ENCODE measurements at regions not wholly inside any gene's neighbourhood (a gene's known extent, or its start where the extent isn't known, plus 50 kb on each side); places are given as distances from the start of the nearest gene placed in this dataset.

GRCh38 chr11:82003024-82003423 lies 730.6 kb downstream of the FAM181B start:
- Histone ChIP-seq H3K27me3 (no peaks in the 10 kb centered on the region), H3K4me3 (no peak overlapping the region), H3K27ac (no peak overlapping the region), H3K9me3 (no peaks in the 10 kb centered on the region), H3K36me3 (no peaks in the 10 kb centered on the region), H3K4me1 (no peaks in the 10 kb centered on the region)
- TF ChIP-seq CTCF (IDR thresholded peaks at IDR 0.05 in 4 of 5, conservative IDR thresholded peaks at IDR 0.05 in 1 of 5) (no peak), POLR2A (IDR thresholded peaks at IDR 0.05) (no peak)
- in situ Hi-C loops (cut with MboI; ENCODE audit: low sequenced_read_pairs in 4 of 4) (no loop called here), intact Hi-C loops (cut with DNase I; ENCODE audit: low total_unique reads) (no loop called here)
- DNase-seq (no peak), ATAC-seq (no peak)

GRCh38 chr11:81995889-81996288 lies 737.8 kb downstream of the FAM181B start:
- in situ Hi-C loops (cut with MboI; ENCODE audit: low sequenced_read_pairs in 4 of 4) = no loop called here
- H3K27me3 ChIP-seq = no peaks in the 10 kb centered on the region
- intact Hi-C loops (cut with DNase I; ENCODE audit: low total_unique reads) = no loop called here
- no peaks in the 10 kb centered on the region for H3K4me1 ChIP-seq
- no peak overlapping the region for H3K4me3 ChIP-seq
- no peaks in the 10 kb centered on the region for H3K36me3 ChIP-seq
- no peak overlapping the region for H3K27ac ChIP-seq
- TF ChIP-seq POLR2A (IDR thresholded peaks at IDR 0.05) (no peak), CTCF (IDR thresholded peaks at IDR 0.05 in 4 of 5, conservative IDR thresholded peaks at IDR 0.05 in 1 of 5) (no peak)
- no peaks in the 10 kb centered on the region for H3K9me3 ChIP-seq
- ATAC-seq (no peak), DNase-seq (no peak)

- ATAC-seq (no peak), DNase-seq (no peak)
- no peak overlapping the region for H3K27ac ChIP-seq
- intact Hi-C loops (cut with DNase I; ENCODE audit: low total_unique reads) = no loop called here
- no peaks in the 10 kb centered on the region for H3K27me3 ChIP-seq
- no peaks in the 10 kb centered on the region for H3K4me1 ChIP-seq
- H3K36me3 ChIP-seq = no peaks in the 10 kb centered on the region
- H3K4me3 ChIP-seq = no peak overlapping the region
- in situ Hi-C loops (cut with MboI; ENCODE audit: low sequenced_read_pairs in 4 of 4) = no loop called here
- H3K9me3 ChIP-seq = no peaks in the 10 kb centered on the region
- TF ChIP-seq CTCF (IDR thresholded peaks at IDR 0.05 in 4 of 5, conservative IDR thresholded peaks at IDR 0.05 in 1 of 5) (no peak), POLR2A (IDR thresholded peaks at IDR 0.05) (no peak)
These were observed 739.9 kb downstream of the FAM181B start for GRCh38 chr11:81993755-81994154.

GRCh38 chr11:81990659-81991443 lies 742.8 kb downstream of the FAM181B start:
- intact Hi-C loops (cut with DNase I; ENCODE audit: low total_unique reads) = no loop called here
- Histone ChIP-seq H3K27me3 (no peaks in the 10 kb centered on the region), H3K36me3 (no peaks in the 10 kb centered on the region), H3K4me1 (no peaks in the 10 kb centered on the region), H3K9me3 (no peaks in the 10 kb centered on the region), H3K4me3 (no peak overlapping the region), H3K27ac (no peak overlapping the region)
- ATAC-seq (no peak), DNase-seq (no peak)
- no peak for TF ChIP-seq POLR2A (IDR thresholded peaks at IDR 0.05)
- no peak for TF ChIP-seq CTCF (IDR thresholded peaks at IDR 0.05 in 4 of 5, conservative IDR thresholded peaks at IDR 0.05 in 1 of 5)
- in situ Hi-C loops (cut with MboI; ENCODE audit: low sequenced_read_pairs in 4 of 4) = no loop called here

GRCh38 chr11:81989093-81989492 lies 744.6 kb downstream of the FAM181B start:
- in situ Hi-C loops (cut with MboI; ENCODE audit: low sequenced_read_pairs in 4 of 4) = no loop called here
- Histone ChIP-seq H3K27me3 (no peaks in the 10 kb centered on the region), H3K9me3 (no peaks in the 10 kb centered on the region), H3K4me1 (no peaks in the 10 kb centered on the region), H3K27ac (no peak overlapping the region), H3K36me3 (no peaks in the 10 kb centered on the region), H3K4me3 (no peak overlapping the region)
- no peak for DNase-seq
- TF ChIP-seq POLR2A (IDR thresholded peaks at IDR 0.05) (no peak), CTCF (IDR thresholded peaks at IDR 0.05 in 4 of 5, conservative IDR thresholded peaks at IDR 0.05 in 1 of 5) (no peak)
- ATAC-seq = no peak
- intact Hi-C loops (cut with DNase I; ENCODE audit: low total_unique reads) = no loop called here

Measured in gastrocnemius medialis (tissue), 4 donors.